T-helper 1 cell treated with Interleukin-12 subunit alpha and Interleukin-12 subunit beta and Interleukin-4 antibody, amounts not matched to agents 30 ng/mL and 1 ng/mL, for 36 hours (primary cell): ENCODE measurements at regions not wholly inside any gene's neighbourhood (a gene's known extent, or its start where the extent isn't known, plus 50 kb on each side); places are given as distances from the start of the nearest gene placed in this dataset.
"Not testable (repeated sequence)": the region's sequence is repeated elsewhere in the genome, so short reads cannot be mapped to it uniquely, and the experiment has no call there.

Source experiments
- intact Hi-C: fragments of 100-400 bp; cut with micrococcal nuclease; formaldehyde crosslinking; loops from one replicate; pipeline ENCODE4 v1.15.1; 2024

DNA sequence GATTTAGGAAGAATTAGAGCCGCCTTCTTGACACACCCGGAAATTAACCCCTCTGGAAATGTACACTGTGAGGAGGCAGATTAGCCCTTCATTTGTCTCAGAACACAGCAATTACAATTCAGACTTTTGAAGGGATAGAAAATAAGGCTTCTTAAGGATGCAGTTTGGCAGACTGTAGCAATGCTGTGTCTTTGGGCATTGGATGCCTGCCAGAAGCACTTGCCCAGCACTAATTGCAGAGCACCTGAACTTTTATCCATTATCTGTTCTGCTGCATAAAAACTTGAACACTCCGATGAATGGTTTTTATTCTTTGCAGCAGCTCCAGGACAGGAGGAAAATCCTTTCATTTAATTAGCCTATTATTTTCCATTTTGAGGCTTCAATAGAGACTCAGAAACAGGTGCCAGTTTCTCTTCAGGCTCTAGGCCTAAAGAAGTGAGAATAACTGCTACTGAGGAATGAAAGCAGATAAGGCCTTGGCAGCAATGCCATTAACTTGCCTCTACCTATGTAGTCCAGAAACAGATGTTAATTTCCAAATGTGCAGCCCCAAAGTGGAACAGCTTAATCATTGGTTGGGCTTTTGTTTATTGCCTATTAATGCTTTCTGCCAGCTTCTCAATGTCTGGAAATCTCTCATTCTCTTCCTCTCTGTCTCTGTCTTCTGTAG, 418.5 kb downstream of the NSUN3 start:
- intact Hi-C loops, result no loop called here

DNA sequence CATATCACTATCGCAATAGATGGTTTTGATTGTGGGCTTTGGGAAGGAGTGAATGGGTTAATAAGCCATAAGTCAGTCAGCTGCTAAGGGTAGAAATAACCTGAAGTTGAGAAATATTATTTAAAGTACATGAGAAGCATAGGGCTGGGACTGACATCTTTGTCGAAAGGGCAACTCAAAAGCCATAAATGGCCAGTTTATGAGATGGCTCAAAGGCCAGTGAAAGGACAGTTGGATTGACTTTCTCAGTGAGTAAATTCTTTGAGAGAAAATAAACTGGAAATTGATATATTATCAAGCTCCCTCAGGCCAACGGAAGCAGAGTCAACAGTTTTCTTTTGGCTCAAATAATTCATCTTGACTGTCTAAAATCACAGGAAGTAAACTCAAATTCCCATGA, 419.8 kb downstream of the NSUN3 start:
- intact Hi-C loops, result no loop called here

DNA sequence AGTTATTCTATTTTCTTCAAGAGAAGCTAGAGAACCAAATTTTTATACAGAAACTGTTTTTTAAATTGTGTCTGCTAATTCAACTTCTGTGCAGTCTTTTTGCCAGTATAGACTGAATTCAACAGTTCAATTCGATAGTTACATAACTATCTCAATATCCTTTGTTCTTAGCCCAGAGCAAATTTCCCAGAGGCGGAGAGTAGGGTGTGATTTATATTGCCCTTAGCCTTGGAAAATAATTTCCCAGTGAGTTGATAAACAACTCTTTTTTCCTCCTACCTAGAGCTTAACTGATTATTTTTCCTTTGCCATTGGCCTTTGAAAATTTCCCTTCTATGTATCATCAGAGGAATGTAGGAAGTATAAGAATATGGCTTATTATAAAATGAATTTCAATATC, 420.5 kb downstream of the NSUN3 start:
- intact Hi-C loops, result no loop called here

DNA sequence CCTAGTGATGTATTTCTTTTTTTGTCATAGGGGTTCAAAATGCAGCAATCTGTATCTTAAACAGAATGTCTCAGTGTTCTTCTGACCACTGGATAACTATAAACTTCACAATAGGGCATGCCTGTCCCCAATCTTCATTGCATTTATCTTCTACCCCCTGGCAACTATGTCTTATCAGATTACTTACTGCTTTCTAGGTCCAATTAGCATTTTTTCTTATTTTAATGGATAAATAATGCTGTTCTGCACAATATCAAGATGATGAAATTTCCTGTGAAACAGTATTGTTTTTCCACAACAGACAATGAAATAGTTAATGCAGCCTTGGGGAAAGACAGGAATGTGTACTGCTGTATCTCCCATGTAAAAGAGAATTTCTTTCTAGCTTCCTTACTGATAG, 432.1 kb downstream of the NSUN3 start:
- intact Hi-C loops, result loop anchor here (5.0 kb wide), 1 partner anchor 1952 kb away; no protein-coding TSS in a partner anchor

DNA sequence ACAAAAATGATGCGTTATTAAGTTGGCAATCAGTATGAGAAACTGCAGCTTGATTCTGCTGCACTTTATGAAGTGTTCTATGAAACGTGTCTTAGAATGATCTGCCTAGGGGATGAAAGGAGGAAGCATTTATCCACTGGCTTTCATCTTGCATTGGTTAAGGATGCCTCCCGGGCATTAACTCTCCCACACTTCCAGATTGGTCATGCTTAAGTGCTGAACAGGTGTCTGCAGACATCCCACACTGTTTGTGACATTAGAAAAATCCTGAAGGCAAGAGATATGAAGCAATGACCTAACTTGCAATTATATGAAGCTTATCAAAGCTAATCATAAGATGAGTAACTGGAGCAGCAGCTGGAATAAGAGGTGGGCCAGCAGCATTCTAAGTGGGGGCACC, 437.3 kb downstream of the NSUN3 start:
- intact Hi-C loops, result no loop called here

DNA sequence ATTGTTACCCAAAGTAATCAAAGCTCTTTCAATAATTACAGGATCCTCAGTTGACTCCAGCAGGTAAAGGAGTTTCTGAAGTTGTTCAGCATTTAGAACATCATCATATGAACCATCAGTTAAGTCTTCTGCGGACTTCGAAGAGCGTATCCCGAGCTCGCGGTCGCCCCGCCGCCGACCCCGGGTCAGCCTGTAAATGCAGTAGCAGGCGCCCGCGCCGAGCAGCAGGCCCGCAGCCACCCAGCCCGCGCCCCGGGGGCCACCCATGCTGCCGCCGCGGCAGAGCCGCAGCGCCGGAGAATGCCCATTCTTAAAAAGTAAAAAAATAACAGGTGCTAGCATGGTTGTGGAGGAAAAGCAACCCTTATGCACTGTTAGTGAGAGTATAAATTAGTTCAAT, 444.5 kb downstream of the NSUN3 start:
- intact Hi-C loops, result not testable (repeated sequence)

DNA sequence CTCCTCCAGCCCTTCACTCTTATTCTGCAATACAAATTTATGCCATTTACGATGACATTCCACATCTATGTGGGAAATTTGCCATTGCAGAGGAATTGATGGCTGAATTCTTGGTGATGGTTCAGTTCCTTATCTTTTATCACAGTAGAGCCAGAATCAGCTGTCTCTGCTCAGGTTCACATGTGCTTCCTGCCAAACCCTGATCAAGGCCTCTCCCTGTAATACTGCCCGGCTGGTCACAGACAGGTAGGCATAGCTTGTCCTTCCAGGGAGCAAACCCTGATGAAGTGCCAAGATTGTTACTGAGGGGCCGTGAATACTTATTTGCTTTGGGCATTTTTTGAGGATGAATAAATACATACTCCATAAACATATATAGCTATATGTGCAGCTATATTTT, 450.0 kb downstream of the NSUN3 start:
- intact Hi-C loops, result no loop called here

DNA sequence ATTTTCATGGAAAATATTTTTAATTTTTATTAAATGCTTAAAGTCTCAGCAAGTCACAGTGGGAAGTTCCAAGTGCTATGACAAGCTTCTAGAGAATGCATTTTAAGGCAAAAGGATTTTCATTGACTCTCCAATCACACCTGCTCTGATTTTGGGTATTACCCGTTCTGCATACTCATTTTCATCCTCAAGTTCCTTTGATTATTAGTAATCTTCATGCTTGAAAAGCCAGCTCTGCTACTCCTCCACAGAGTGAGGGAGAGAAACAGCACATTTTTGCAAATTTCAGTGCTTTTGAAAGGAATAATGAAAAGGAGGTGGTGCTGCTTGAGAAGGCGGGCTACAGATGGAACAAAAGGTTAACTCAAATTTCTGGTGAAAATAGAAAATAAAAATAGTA, 450.7 kb downstream of the NSUN3 start:
- intact Hi-C loops, result no loop called here

DNA sequence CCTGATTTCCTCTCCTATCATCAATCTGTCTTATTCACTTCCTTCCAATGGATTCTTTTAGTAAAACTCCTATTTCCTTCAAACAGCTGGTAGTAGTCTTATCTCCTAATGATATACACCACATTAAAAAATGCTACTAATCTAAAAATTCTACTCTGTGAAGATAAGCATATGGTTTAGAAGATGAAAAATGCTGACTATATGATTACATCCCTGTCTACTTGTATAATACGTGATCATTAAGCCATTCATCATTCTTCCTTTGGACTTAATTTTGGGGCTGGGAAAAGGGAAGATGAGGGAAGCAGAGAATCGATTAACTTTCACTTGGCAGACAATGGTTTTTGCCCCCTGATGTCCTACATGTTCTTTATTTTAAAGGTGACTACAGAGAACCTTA, 453.1 kb downstream of the NSUN3 start:
- intact Hi-C loops, result no loop called here

DNA sequence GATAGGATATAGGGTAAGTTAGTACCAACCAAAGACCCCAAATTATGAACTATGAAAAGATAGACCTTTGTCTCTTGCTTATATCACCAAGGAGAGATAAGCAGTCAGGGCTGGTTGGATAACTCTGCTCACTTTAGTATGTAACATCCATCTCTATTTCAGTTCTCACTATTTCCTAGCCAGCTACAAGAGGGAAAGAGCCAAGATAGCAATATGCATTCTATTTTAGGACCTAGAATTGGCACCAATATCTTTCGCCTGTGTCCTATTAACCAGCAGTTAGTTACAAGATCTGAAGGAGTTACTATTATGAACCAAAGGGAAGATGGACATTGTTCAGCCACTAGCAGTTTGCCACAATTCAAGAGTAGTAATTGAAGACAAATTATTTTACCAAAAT, 457.5 kb downstream of the NSUN3 start:
- intact Hi-C loops, result no loop called here

DNA sequence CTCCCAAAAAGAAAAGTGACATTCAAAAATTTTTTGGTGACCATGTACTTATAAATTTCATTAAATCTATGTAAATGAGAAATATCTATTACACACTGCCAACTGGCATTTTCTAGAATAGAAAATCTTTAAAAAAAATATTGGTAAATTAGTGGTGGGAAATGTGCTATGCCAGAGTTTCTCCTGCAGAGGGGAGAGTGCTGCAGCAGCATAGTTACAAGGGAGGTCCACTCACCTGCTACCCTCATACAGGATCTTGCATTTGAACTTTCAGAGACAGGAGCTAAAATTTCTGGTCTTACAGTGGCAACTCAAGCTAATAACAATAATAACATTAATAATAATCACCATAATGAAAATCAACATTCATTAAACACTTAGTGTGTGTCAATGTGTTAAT, 459.6 kb downstream of the NSUN3 start:
- intact Hi-C loops, result no loop called here

DNA sequence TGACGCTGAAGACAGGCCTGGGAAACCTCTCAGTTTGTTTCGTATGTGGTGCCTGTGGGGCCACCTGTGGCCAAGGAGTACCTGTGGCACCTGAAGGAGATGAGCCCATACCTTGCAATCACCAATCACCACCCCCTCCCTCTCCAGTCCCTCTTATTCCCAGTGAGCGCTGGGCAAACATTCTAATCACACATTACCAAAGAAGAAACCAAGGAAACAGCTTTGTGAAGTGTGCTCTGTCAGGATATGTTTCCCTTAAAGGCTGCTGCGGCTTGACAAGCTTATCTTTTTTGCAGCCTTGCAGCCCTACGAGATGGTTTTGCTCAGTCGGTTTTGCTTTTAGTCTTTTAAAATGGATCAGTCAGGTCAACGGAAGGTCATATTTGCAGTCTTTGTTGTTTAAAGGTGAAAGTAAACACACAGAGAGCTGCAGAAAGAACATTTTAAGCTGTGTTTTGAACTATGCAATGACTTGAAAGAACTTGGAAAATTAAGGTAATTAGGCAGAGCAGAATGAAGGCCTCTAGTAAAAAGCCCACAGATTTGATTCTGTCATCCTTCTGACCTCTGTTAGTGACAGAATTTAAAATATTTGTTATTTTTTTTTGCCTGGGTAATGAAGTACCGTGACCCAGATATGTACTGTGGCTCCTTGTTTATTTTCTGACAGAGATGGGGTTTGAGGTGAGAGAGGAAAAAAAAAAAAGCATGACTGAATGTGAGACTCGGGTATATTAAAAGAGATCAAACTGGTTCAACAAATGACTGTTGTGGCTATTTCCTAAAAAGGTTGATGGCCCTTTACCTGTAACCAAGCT, 461.4 kb downstream of the NSUN3 start:
- intact Hi-C loops, result no loop called here

DNA sequence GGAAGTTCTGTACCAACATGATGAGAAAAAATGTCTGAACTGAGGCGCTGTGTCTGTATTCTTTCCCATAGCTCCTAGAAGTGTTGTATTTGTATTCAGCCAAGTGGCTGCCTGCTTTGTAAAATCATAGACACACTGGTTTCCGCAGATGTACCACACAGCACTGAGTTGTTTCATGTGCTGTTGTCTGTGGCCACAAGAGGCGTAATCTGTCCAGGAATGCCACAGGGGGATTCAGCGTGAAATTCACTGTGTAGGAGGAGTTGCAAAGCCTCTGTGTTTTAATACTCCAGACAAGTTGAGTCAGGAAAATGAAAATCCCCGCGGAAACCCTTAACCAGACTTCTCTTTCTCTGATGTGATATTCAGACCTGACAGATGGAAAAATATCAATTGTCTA, 462.2 kb downstream of the NSUN3 start:
- intact Hi-C loops, result no loop called here

DNA sequence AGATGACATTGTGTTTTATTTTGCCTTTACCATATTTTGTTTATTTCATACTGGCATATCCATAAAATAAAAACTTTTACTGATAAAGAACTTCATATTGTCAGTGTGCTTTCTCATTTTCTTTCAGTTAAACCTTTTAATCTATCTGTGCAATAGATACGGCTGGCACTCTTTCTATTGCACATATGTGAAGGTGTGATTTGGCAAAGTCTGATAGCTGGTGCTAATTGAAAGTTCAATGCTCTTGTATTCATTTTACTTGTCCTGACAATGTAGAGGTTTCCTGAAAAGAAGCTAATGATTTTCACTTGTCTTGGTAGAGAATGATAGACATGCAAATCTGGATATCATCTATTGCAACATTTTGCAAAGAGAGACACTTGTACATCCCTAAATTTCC, 467.0 kb downstream of the NSUN3 start:
- intact Hi-C loops, result no loop called here

DNA sequence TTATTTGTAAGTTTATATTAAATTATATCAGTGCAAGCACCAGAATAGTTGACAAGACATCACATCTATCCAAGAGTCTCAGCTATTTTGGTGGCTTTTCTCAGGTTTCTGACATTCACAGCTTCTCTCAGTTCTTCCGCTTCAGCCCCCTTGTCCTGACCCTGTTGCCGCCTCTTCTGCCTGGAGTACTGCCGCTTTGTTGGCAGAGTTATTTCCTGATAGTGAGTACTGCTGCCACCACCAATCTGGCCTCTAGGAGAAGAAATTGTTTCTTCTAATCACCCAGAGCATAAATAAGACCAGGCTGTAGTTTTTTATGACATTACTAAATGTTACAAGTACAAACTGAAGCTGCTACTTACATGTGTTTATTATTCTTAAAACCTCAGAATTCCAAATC, 470.1 kb downstream of the NSUN3 start:
- intact Hi-C loops, result no loop called here

DNA sequence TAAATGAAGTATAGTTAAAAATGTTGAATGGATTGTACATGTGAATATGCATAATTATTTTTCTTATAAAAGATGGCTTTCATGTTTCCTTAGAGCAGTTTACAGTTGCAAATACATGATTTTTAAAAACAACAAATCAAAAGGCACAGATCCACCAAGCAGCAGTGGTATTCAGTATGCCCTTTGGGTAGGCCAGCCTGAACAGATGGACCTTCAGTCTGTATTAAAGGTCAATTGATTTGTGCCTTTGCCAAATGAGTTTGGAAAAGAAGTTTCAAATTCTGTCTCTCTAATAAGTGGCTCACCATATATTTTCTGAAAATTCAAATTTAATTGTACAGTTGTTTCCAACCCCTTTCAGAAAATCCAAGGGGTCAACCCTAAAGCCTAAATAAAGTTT, 477.1 kb downstream of the NSUN3 start:
- intact Hi-C loops, result no loop called here

DNA sequence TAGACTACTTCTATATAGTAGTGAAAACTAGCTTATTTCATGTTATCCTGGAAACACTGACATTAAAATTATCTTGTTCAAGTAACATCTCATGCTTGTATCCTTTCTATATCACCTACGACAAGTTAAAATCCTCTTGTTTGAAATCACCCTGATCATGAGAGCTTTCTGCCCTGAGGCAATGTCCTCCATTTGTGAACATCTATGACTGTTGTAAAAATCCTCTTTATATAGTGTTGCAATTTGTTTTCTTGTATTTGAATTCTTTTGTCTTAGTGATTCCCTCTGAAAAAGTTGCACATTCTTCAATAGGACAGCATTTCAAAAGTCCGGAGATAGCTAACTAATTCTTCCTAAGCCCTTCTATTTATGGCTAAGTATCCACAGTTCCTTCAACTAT, 480.3 kb downstream of the NSUN3 start:
- intact Hi-C loops, result no loop called here

DNA sequence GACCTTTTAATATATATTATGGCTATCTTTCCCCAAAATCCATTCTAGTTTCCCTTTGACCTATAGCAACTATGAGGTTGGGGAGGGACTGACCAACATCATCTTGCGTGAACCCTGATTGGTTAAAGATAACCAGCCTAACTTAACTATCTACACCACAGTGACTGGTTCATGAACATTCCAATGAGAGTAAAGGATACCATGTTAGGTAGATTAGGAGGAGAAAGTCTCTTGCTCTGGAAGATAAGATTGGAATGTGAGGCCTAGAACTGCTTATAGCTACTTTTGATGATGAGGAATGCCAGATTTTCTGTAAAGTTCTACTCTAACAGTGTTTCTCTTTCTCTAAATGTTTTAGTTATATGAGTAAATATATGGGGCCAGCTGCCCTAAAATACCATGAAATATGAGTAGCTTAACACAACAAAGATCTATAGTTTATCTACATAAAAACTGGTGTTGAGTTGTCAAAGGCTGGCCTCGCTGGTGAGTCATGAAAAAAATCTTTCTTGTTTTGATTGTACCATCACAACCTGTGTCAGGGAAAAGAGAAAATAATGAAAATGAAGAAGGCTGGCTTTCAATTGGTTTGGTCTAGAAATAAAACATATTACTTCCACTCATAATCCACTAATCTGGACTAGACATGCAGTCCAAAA, 481.4 kb downstream of the NSUN3 start:
- intact Hi-C loops, result no loop called here

DNA sequence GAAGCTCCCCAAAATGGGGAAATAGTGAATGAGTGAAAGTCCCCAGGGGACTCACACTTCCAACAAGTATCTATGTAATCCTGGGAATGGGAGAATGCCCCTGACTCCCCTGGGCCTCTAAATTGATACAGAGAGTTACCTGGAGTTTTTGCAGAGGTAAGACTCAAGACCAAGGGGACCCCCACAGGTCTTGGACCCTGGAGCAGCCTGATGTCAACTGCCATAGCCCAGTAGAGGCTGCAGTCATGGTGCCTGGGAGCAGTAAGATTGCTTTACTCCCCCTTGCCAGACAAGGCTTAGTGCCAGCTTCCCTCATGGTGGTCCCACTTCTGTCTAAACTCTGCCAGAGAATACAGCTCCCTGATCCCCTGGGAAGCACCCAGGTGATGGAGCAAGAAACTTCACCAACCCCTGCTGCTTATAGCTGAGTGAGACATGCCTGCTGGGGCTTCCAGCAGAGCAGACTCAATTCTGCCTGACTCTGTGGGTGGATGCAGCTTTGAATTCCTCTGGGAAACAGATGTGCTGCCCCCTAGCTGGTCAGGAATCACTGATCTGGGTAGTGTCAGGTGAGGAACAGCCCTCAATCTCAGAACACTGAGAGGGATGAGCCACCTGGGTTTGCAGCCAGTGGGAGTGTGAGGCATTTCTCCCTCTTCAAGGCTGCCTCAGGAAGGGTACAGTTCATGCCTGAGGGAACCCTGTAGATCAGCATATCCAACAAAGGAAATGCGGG, 485.9 kb downstream of the NSUN3 start:
- intact Hi-C loops, result no loop called here

DNA sequence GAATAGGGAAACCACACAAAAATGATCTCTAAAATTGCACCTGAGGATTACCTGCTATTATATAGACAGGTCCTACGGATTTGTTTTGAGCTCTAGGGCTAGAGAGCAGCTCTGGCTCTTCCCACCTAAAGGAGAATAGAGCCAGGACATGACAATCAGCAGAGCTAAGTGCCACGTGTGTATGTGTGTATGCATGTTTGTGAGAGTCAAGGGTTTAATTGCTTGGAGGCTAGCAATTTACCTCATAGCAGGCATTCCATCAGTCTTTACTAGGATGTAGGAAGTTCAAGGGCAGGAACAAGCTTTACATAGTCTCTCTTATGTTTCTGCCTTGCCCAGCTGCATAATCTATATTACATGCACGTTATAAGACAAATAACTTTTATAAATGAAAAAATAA, 498.2 kb downstream of the NSUN3 start:
- intact Hi-C loops, result no loop called here

DNA sequence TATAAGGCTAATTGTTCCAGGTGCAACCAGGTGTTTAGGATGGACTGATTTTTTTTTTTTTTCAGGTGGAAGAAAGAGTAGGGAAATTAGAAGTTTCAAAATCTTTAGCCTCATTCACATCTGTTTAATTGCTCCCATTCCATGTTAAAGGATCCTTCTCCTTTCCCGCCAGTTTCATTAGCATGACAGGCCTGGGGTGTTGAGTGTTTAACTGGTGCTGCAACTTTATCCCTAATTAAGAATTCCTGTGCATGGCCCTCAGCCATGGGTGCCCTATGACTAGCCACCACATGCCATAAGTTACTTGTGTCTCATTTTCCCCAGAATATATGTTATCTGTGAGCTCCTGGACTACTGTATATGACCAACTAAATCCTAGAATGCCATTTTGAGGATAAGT, 501.4 kb downstream of the NSUN3 start:
- intact Hi-C loops, result no loop called here

DNA sequence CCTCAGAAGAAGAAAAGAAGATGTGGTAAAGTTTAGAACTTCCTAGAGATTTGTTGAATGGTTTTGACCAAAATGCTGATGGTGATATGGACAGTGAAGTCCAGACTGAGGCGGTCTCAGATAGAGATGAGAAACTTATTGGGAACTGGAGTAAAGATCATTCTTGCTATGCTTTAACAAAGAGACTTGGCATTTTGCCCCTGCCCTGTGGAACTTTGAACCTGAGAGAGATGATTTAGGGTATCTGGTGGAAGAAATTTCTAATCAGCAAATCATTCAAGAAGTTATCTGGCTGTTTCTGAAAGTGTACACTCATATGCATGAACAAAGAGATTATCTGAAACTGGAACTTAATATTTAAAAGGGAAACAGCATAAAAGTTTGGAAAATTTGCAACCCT, 505.2 kb downstream of the NSUN3 start:
- intact Hi-C loops, result no loop called here
